Subcutaneous abdominal adipose tissue (tissue), 5 donors: ENCODE measurements at regions not wholly inside any gene's neighbourhood (a gene's known extent, or its start where the extent isn't known, plus 50 kb on each side); places are given as distances from the start of the nearest gene placed in this dataset.
"Not testable (repeated sequence)": the region's sequence is repeated elsewhere in the genome, so short reads cannot be mapped to it uniquely, and the experiment has no call there.

ENCODE experiments used
- H3K27ac ChIP-seq: one replicate; pipeline ENCODE4 v1.7.0; 2013; ENCODE audit warnings: low read depth, mild to moderate bottlenecking, inconsistent platforms, low read length, moderate library complexity
- H3K27me3 ChIP-seq, 5 donors: one replicate each; pipeline ENCODE4 v1.7.0; 2013; ENCODE audit warnings: low read length in 5 of 5, inconsistent platforms in 1 of 5; ENCODE audit not compliant: control insufficient read depth in 5 of 5, insufficient read depth in 4 of 5
- H3K36me3 ChIP-seq, 5 donors: one replicate each; pipeline ENCODE4 v1.7.0; 2013; ENCODE audit warnings: low read length in 5 of 5; ENCODE audit not compliant: control insufficient read depth in 5 of 5, insufficient read depth in 5 of 5
- H3K4me1 ChIP-seq, 5 donors: one replicate each; pipeline ENCODE4 v1.7.0; 2013; ENCODE audit warnings: low read length in 5 of 5, mild to moderate bottlenecking in 3 of 5, moderate library complexity in 1 of 5; ENCODE audit not compliant: control insufficient read depth in 5 of 5, insufficient read depth in 5 of 5
- H3K4me3 ChIP-seq, 5 donors: one replicate each; pipeline ENCODE4 v1.7.0; 2013; ENCODE audit warnings: low read length in 5 of 5, low read depth in 1 of 5
- H3K9ac ChIP-seq, 5 donors: one replicate each; pipeline ENCODE4 v1.7.0; 2013; ENCODE audit warnings: low read length in 5 of 5, mild to moderate bottlenecking in 4 of 5, moderate library complexity in 3 of 5
- H3K9me3 ChIP-seq, 5 donors: one replicate each; pipeline ENCODE4 v1.7.0; 2013; ENCODE audit warnings: low read length in 5 of 5; ENCODE audit not compliant: control insufficient read depth in 5 of 5
- donor health status: healthy.
- donor health status: healthy.
- donor health status: healthy.
- donor health status: healthy.
- donor health status: healthy.

- not testable (repeated sequence) for H3K27ac ChIP-seq, H3K9ac ChIP-seq, H3K27me3 ChIP-seq, H3K4me3 ChIP-seq, H3K36me3 ChIP-seq, H3K9me3 ChIP-seq, H3K4me1 ChIP-seq
Observed at GRCh38 chr6:51485869-51486268, 601.5 kb downstream of the PKHD1 start.

- H3K36me3 ChIP-seq = no peaks in the 10 kb centered on the region
- no peak overlapping the region for H3K9ac ChIP-seq
- no peaks in the 10 kb centered on the region for H3K4me1 ChIP-seq
- no peak overlapping the region for H3K27ac ChIP-seq
- H3K9me3 ChIP-seq = peaks cover 0 to 3% (median 2%) of the 10 kb centered on the region in 5 donors
- H3K4me3 ChIP-seq = no peak overlapping the region
- H3K27me3 ChIP-seq = no peaks in the 10 kb centered on the region
Observed at GRCh38 chr6:51487937-51488336, 599.5 kb downstream of the PKHD1 start.

DNA sequence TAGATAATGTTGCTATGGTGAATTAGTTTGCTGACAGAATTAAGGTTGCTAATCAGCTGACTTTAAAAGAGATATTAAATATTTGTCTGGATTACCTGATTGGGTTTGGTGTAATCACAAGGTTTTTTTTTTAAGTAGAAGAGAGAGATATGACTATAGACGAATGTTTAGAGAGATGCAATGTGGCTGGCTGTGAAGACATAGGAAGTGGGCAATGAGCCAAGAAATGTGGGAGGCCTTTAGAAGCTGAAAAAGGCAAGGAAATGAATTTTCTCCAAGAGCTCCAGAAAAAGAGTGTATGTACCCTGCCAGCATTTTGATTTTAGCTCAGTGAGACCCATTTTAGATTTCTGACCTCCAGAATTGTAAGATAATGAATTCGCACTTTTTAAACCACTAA is 598.3 kb downstream of the PKHD1 start:
- Histone ChIP-seq H3K27me3 (no peaks in the 10 kb centered on the region), H3K9ac (no peak overlapping the region), H3K4me3 (no peak overlapping the region), H3K9me3 (peaks cover 0 to 3% (median 2%) of the 10 kb centered on the region in 5 donors), H3K36me3 (no peaks in the 10 kb centered on the region), H3K4me1 (no peaks in the 10 kb centered on the region), H3K27ac (no peak overlapping the region)

- Histone ChIP-seq H3K27me3 (no peaks in the 10 kb centered on the region), H3K4me1 (no peaks in the 10 kb centered on the region), H3K4me3 (no peak overlapping the region), H3K27ac (no peak overlapping the region), H3K36me3 (no peaks in the 10 kb centered on the region), H3K9ac (no peak overlapping the region), H3K9me3 (peaks cover 0 to 3% (median 2%) of the 10 kb centered on the region in 5 donors)
Observed at GRCh38 chr6:51490101-51490500, 597.3 kb downstream of the PKHD1 start.

- H3K4me1 ChIP-seq = no peaks in the 10 kb centered on the region
- H3K36me3 ChIP-seq = no peaks in the 10 kb centered on the region
- no peaks in the 10 kb centered on the region for H3K9me3 ChIP-seq
- no peaks in the 10 kb centered on the region for H3K27me3 ChIP-seq
- H3K27ac ChIP-seq = no peak overlapping the region
- H3K4me3 ChIP-seq = no peak overlapping the region
- no peak overlapping the region for H3K9ac ChIP-seq
Observed at GRCh38 chr6:51494342-51494741, 593.1 kb downstream of the PKHD1 start.

GRCh38 chr6:51495096-51495495 is 592.3 kb downstream of the PKHD1 start:
- Histone ChIP-seq H3K4me3 (no peak overlapping the region), H3K4me1 (no peaks in the 10 kb centered on the region), H3K9ac (no peak overlapping the region), H3K27ac (no peak overlapping the region), H3K27me3 (no peaks in the 10 kb centered on the region), H3K36me3 (no peaks in the 10 kb centered on the region), H3K9me3 (no peaks in the 10 kb centered on the region)

- H3K4me1 ChIP-seq = no peaks in the 10 kb centered on the region
- no peaks in the 10 kb centered on the region for H3K36me3 ChIP-seq
- H3K27ac ChIP-seq = no peak overlapping the region
- no peak overlapping the region for H3K9ac ChIP-seq
- no peaks in the 10 kb centered on the region for H3K27me3 ChIP-seq
- no peaks in the 10 kb centered on the region for H3K9me3 ChIP-seq
- H3K4me3 ChIP-seq = no peak overlapping the region
Observed at GRCh38 chr6:51495610-51496396, 591.6 kb downstream of the PKHD1 start.

- H3K9ac ChIP-seq = no peak overlapping the region
- H3K4me1 ChIP-seq = no peaks in the 10 kb centered on the region
- H3K27ac ChIP-seq = no peak overlapping the region
- H3K4me3 ChIP-seq = no peak overlapping the region
- H3K27me3 ChIP-seq = no peaks in the 10 kb centered on the region
- no peaks in the 10 kb centered on the region for H3K36me3 ChIP-seq
- H3K9me3 ChIP-seq = no peaks in the 10 kb centered on the region
Observed at GRCh38 chr6:51502996-51503395, 584.4 kb downstream of the PKHD1 start.

DNA sequence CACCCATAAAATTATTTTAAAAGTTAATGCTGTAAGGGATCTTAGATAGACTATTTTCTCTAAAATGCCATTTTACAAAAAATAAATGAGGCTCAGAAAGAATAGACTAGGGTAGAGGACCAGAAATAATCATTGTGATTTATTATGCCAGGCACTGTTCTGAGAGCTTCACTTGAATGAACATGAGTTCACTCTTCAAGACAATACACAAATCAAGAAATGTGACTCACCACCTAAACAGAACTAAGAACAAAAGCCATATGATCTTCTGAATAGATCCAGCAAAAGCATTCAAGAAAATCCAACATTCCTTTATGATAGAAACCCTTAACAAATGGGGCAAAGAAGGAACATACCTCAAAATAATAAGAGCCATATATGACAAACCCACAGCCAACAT is 582.0 kb downstream of the PKHD1 start:
- H3K9ac ChIP-seq = no peak overlapping the region
- H3K27ac ChIP-seq = no peak overlapping the region
- H3K36me3 ChIP-seq = no peaks in the 10 kb centered on the region
- no peaks in the 10 kb centered on the region for H3K27me3 ChIP-seq
- no peak overlapping the region for H3K4me3 ChIP-seq
- no peaks in the 10 kb centered on the region for H3K4me1 ChIP-seq
- H3K9me3 ChIP-seq = no peaks in the 10 kb centered on the region

GRCh38 chr6:51509597-51509996 is 577.8 kb downstream of the PKHD1 start:
- Histone ChIP-seq H3K9ac (no peak overlapping the region), H3K9me3 (no peaks in the 10 kb centered on the region), H3K27ac (no peak overlapping the region), H3K27me3 (no peaks in the 10 kb centered on the region), H3K36me3 (no peaks in the 10 kb centered on the region), H3K4me3 (no peak overlapping the region), H3K4me1 (no peaks in the 10 kb centered on the region)
